DOHH2 (cell line): ENCODE measurements at regions not wholly inside any gene's neighbourhood (a gene's known extent, or its start where the extent isn't known, plus 50 kb on each side); places are given as distances from the start of the nearest gene placed in this dataset.

Experiments used
- H3F3A ChIP-seq: fragments of 200-600 bp; sonication (generic), shearing (Covaris generic); 2 replicates; pipeline ENCODE4 v1.6.0; 2016; ENCODE audit warnings: antibody characterized with exemption, mild to moderate bottlenecking; ENCODE audit not compliant: control insufficient read depth, insufficient read depth
- H3K27ac ChIP-seq: fragments of 200-600 bp; sonication (generic); 2 replicates; pipeline ENCODE4 v1.5.1; 2014; ENCODE audit warnings: low read depth, mild to moderate bottlenecking, low read length, moderate library complexity
- H3K27me3 ChIP-seq: fragments of 200-600 bp; sonication (generic); 2 replicates; pipeline ENCODE4 v1.6.1; 2014; ENCODE audit warnings: mild to moderate bottlenecking, low read length, mixed read lengths; ENCODE audit not compliant: control insufficient read depth
- H3K36me3 ChIP-seq: fragments of 200-600 bp; sonication (generic); 2 replicates; pipeline ENCODE4 v1.6.1; 2014; ENCODE audit warnings: mild to moderate bottlenecking, low read length, moderate library complexity, mixed read lengths; ENCODE audit not compliant: control insufficient read depth
- H3K4me1 ChIP-seq: fragments of 200-600 bp; sonication (generic); 2 replicates; pipeline ENCODE4 v1.6.1; 2014; ENCODE audit warnings: mild to moderate bottlenecking, low read length, mixed read lengths; ENCODE audit not compliant: control insufficient read depth
- H3K4me2 ChIP-seq: fragments of 200-600 bp; sonication (generic); 2 replicates; pipeline ENCODE4 v1.6.0; 2014; ENCODE audit warnings: mild to moderate bottlenecking, low read length, moderate library complexity
- H3K4me3 ChIP-seq: fragments of 200-600 bp; sonication (generic); 2 replicates; pipeline ENCODE4 v1.5.1; 2014; ENCODE audit warnings: mild to moderate bottlenecking, low read length, mixed read lengths
- H3K79me2 ChIP-seq: fragments of 200-600 bp; sonication (generic); 2 replicates; pipeline ENCODE4 v1.6.1; 2014; ENCODE audit warnings: mild to moderate bottlenecking, low read length, mixed read lengths; ENCODE audit not compliant: control insufficient read depth
- H3K9me2 ChIP-seq: fragments of 200-600 bp; sonication (generic); replicated peaks from 2 replicates; pipeline ENCODE4 v1.6.1; 2014; ENCODE audit warnings: mild to moderate bottlenecking, low read length, mixed read lengths; ENCODE audit not compliant: control insufficient read depth
- H3K9me3 ChIP-seq: fragments of 200-600 bp; sonication (generic); 2 replicates; pipeline ENCODE4 v1.6.1; 2014; ENCODE audit warnings: antibody characterized with exemption, low read length, mixed read lengths; ENCODE audit not compliant: control insufficient read depth, insufficient read depth
- H4K20me1 ChIP-seq: fragments of 200-600 bp; sonication (generic); 2 replicates; pipeline ENCODE4 v1.6.0; 2014; ENCODE audit warnings: low read depth, mild to moderate bottlenecking, antibody characterized with exemption, low read length, moderate library complexity; ENCODE audit not compliant: control insufficient read depth, insufficient read depth
- EZH2phosphoT487 ChIP-seq: fragments of 200-600 bp; sonication (generic); IDR thresholded peaks from 2 replicates; pipeline ENCODE4 v1.6.1; 2017; ENCODE audit warnings: borderline replicate concordance, mild to moderate bottlenecking, antibody characterized with exemption, low read length, moderate library complexity, mixed read lengths
- TF ChIP-seq, protein P1 (sequence below): fragments of 200-600 bp; sonication (generic); IDR thresholded peaks from one replicate; pipeline ENCODE4 v1.5.1; 2014; ENCODE audit warnings: antibody characterized with exemption, mild to moderate bottlenecking, low read depth, low read length; ENCODE audit not compliant: poor library complexity, severe bottlenecking

DNA sequence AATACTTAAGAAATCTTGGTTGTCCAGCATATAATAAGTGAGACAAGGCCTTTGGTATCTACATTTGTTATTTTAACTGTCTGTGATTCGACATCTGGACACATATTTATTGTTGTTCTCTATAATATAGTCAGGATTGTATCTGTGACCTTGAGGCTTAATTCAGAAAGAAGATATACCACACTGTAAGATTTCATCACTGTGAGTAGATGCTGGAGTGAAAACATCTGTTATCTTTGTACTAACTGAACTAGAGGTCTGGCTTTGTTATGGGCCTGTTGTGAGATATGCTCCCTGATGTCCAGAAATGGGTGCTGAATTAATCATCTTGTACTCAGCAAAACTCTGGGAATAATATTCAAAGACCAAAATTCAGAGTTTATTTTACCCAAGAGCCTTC, 148.5 kb downstream of the ISOC1 start:
- H3K79me2 ChIP-seq, result no peaks in the 10 kb centered on the region
- no peaks in the 10 kb centered on the region for H3K9me2 ChIP-seq
- H3K4me3 ChIP-seq, result no peak overlapping the region
- H3K4me1 ChIP-seq, result no peaks in the 10 kb centered on the region
- H4K20me1 ChIP-seq, result no peaks in the 10 kb centered on the region
- H3K27ac ChIP-seq, result no peak overlapping the region
- H3F3A ChIP-seq, result no peaks in the 10 kb centered on the region
- TF ChIP-seq EZH2phosphoT487, result no peak
- TF ChIP-seq, protein P1, sequence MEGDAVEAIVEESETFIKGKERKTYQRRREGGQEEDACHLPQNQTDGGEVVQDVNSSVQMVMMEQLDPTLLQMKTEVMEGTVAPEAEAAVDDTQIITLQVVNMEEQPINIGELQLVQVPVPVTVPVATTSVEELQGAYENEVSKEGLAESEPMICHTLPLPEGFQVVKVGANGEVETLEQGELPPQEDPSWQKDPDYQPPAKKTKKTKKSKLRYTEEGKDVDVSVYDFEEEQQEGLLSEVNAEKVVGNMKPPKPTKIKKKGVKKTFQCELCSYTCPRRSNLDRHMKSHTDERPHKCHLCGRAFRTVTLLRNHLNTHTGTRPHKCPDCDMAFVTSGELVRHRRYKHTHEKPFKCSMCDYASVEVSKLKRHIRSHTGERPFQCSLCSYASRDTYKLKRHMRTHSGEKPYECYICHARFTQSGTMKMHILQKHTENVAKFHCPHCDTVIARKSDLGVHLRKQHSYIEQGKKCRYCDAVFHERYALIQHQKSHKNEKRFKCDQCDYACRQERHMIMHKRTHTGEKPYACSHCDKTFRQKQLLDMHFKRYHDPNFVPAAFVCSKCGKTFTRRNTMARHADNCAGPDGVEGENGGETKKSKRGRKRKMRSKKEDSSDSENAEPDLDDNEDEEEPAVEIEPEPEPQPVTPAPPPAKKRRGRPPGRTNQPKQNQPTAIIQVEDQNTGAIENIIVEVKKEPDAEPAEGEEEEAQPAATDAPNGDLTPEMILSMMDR, result no peak
- no peaks in the 10 kb centered on the region for H3K9me3 ChIP-seq
- no peaks in the 10 kb centered on the region for H3K27me3 ChIP-seq
- no peak overlapping the region for H3K4me2 ChIP-seq
- H3K36me3 ChIP-seq, result no peaks in the 10 kb centered on the region

DNA sequence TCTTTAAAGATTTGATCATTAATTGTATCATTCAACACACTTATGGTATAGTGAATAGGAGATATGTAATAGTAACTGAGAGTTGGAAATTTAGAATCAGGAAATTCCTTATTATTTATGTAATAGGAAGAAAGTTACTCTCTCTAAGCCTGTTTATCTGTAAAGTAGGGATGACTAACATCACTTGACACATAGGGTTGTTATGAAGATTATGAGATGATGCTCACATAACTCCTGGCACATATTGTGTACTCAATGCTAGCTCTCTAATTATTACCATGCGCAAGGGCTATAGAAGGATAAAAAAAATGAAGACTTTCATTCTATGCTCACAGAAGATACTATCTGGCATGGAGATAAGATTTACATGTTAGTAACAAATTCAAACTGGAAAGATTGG, 149.9 kb downstream of the ISOC1 start:
- Histone ChIP-seq H3K27ac (no peak overlapping the region), H3F3A (no peaks in the 10 kb centered on the region), H3K4me3 (no peak overlapping the region), H4K20me1 (no peaks in the 10 kb centered on the region), H3K36me3 (no peaks in the 10 kb centered on the region), H3K4me2 (no peak overlapping the region), H3K79me2 (no peaks in the 10 kb centered on the region), H3K9me2 (no peaks in the 10 kb centered on the region), H3K27me3 (no peaks in the 10 kb centered on the region), H3K4me1 (no peaks in the 10 kb centered on the region), H3K9me3 (no peaks in the 10 kb centered on the region)
- no peak for TF ChIP-seq EZH2phosphoT487
- TF ChIP-seq, protein P1, result no peak

DNA sequence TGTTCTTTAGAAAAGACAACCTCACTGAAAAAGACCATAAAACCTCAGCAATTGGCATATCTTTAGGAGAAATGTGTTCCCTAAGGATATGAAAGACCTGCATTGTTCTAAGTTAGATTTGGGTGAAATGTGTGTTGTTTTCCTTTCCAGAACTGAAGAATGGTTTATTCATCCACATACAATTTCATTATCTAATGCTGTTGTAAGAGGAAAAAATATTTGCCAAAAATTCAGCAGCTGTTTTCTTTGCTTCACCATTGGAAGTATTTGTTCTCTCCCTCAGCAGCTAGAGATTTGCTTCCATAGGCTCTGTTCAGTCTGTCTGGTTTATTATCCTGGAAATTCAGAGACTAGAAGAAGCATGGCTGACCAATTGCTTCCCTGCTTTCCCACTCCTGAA, 150.9 kb downstream of the ISOC1 start:
- H3K79me2 ChIP-seq, result no peaks in the 10 kb centered on the region
- H3K4me1 ChIP-seq, result no peaks in the 10 kb centered on the region
- no peak for TF ChIP-seq EZH2phosphoT487
- TF ChIP-seq, protein P1, result no peak
- H3F3A ChIP-seq, result no peaks in the 10 kb centered on the region
- H3K27me3 ChIP-seq, result no peaks in the 10 kb centered on the region
- no peak overlapping the region for H3K4me3 ChIP-seq
- H4K20me1 ChIP-seq, result no peaks in the 10 kb centered on the region
- H3K36me3 ChIP-seq, result no peaks in the 10 kb centered on the region
- no peaks in the 10 kb centered on the region for H3K9me2 ChIP-seq
- H3K4me2 ChIP-seq, result no peak overlapping the region
- no peaks in the 10 kb centered on the region for H3K9me3 ChIP-seq
- H3K27ac ChIP-seq, result no peak overlapping the region

DNA sequence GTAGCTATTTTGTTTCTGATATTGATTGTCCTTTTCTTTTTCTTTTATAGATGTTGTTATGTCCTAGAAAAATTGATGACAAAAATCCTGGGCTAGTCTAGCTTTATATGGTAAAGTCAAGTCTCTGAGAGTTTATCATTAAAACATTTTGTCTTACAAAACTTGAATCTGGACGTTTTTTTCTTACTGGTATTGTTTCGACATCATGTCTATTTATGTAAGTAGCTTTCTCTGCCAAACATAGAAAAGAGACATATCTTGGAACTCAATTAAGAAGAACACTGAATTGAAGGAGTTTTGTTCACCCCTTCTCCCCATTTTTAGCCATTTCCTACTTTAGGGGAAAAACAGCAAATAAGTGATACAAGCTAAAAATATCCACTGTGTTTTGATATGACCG, 151.5 kb downstream of the ISOC1 start:
- no peak overlapping the region for H3K4me3 ChIP-seq
- H3K27me3 ChIP-seq, result no peaks in the 10 kb centered on the region
- no peaks in the 10 kb centered on the region for H3K9me2 ChIP-seq
- H3K36me3 ChIP-seq, result no peaks in the 10 kb centered on the region
- H3K27ac ChIP-seq, result no peak overlapping the region
- no peaks in the 10 kb centered on the region for H4K20me1 ChIP-seq
- H3F3A ChIP-seq, result no peaks in the 10 kb centered on the region
- H3K9me3 ChIP-seq, result no peaks in the 10 kb centered on the region
- TF ChIP-seq, protein P1, result no peak
- TF ChIP-seq EZH2phosphoT487, result no peak
- no peaks in the 10 kb centered on the region for H3K4me1 ChIP-seq
- H3K79me2 ChIP-seq, result no peaks in the 10 kb centered on the region
- H3K4me2 ChIP-seq, result no peak overlapping the region
